Neuronal stem cell (in vitro differentiated cells): ENCODE measurements at regions not wholly inside any gene's neighbourhood (a gene's known extent, or its start where the extent isn't known, plus 50 kb on each side); places are given as distances from the start of the nearest gene placed in this dataset.

Experiments
- DNase-seq: peaks from one replicate; pipeline ENCODE4 v3.0.0-alpha.2; 2013; ENCODE audit warnings: low spot score
- H2AFZ ChIP-seq: one replicate; pipeline ENCODE4 v1.6.1; 2013; ENCODE audit warnings: mild to moderate bottlenecking, low read length, inconsistent platforms
- H2AK5ac ChIP-seq: 2 replicates; pipeline ENCODE4 v1.6.1; 2013; ENCODE audit warnings: low read depth, mild to moderate bottlenecking, inconsistent platforms, low read length, moderate library complexity, mixed read lengths
- H2BK120ac ChIP-seq: 2 replicates; pipeline ENCODE4 v1.6.1; 2013; ENCODE audit warnings: low read depth, mild to moderate bottlenecking, inconsistent platforms, low read length, moderate library complexity, mixed read lengths
- H2BK12ac ChIP-seq: one replicate; pipeline ENCODE4 v1.6.1; 2013; ENCODE audit warnings: low read length, inconsistent platforms
- H2BK15ac ChIP-seq: 2 replicates; pipeline ENCODE4 v1.6.1; 2013; ENCODE audit warnings: mild to moderate bottlenecking, low read length, inconsistent platforms, mixed read lengths
- H2BK5ac ChIP-seq: one replicate; pipeline ENCODE4 v1.6.1; 2013; ENCODE audit warnings: inconsistent platforms, mild to moderate bottlenecking, low read length, moderate library complexity
- H3K14ac ChIP-seq: one replicate; pipeline ENCODE4 v1.6.1; 2013; ENCODE audit warnings: low read length, inconsistent platforms
- H3K18ac ChIP-seq: 2 replicates; pipeline ENCODE4 v1.6.1; 2013; ENCODE audit warnings: low read length, inconsistent platforms
- H3K23ac ChIP-seq: 2 replicates; pipeline ENCODE4 v1.6.1; 2013; ENCODE audit warnings: low read depth, mild to moderate bottlenecking, mixed read lengths, low read length, inconsistent platforms; ENCODE audit not compliant: poor library complexity
- H3K27ac ChIP-seq: replicated peaks from 3 replicates; pipeline ENCODE4 v1.5.1; 2013; ENCODE audit warnings: low read length, inconsistent platforms
- H3K27me3 ChIP-seq, 3 experiments: 2 replicates each; pipeline ENCODE4 v1.6.1; 2013; ENCODE audit warnings: low read length in 3 of 3, mild to moderate bottlenecking in 2 of 3, inconsistent platforms in 1 of 3, low read depth in 1 of 3, mixed read lengths in 1 of 3, moderate library complexity in 1 of 3; ENCODE audit not compliant: control insufficient read depth in 3 of 3, insufficient read depth in 3 of 3
- H3K36me3 ChIP-seq, 2 donors: replicated peaks in 1 of 2; 2 replicates each; pipeline ENCODE4 v1.6.1; 2013; ENCODE audit warnings: low read length in 2 of 2; ENCODE audit not compliant: control insufficient read depth in 2 of 2, insufficient read depth in 2 of 2
- H3K4ac ChIP-seq: 2 replicates; pipeline ENCODE4 v1.6.1; 2013; ENCODE audit warnings: inconsistent platforms, mild to moderate bottlenecking, low read length, moderate library complexity
- H3K4me1 ChIP-seq, 2 donors: 1 replicate in 1 of 2; 2 replicates in 1 of 2; pipeline ENCODE4 v1.6.1; 2013; ENCODE audit warnings: low read length in 2 of 2, low read depth in 1 of 2; ENCODE audit not compliant: control insufficient read depth in 2 of 2, insufficient read depth in 1 of 2
- H3K4me2 ChIP-seq: one replicate; pipeline ENCODE4 v1.6.1; 2013; ENCODE audit warnings: mild to moderate bottlenecking, low read length, inconsistent platforms; ENCODE audit not compliant: insufficient read depth, poor library complexity, severe bottlenecking
- H3K4me3 ChIP-seq, 2 donors: 2 replicates each; pipeline ENCODE4 v1.5.1; 2013; ENCODE audit warnings: low read length in 2 of 2, mild to moderate bottlenecking in 2 of 2, inconsistent platforms in 1 of 2, moderate library complexity in 1 of 2
- H3K79me1 ChIP-seq: one replicate; pipeline ENCODE4 v1.6.1; 2013; ENCODE audit warnings: low read depth, mild to moderate bottlenecking, inconsistent platforms, low read length, moderate library complexity
- H3K9ac ChIP-seq: one replicate; pipeline ENCODE4 v1.6.1; 2013; ENCODE audit warnings: mild to moderate bottlenecking, low read depth, low read length, inconsistent platforms; ENCODE audit not compliant: poor library complexity
- H3K9me3 ChIP-seq, 2 donors: replicated peaks in 1 of 2; 2 replicates each; pipeline versions ENCODE3 to v1.6.1; 2013; ENCODE audit warnings: low read length in 2 of 2, mild to moderate bottlenecking in 2 of 2, inconsistent platforms in 1 of 2, low read depth in 1 of 2, mixed read lengths in 1 of 2, moderate library complexity in 1 of 2; ENCODE audit not compliant: control insufficient read depth in 2 of 2, insufficient read depth in 1 of 2
- H4K8ac ChIP-seq: one replicate; pipeline ENCODE4 v1.6.1; 2013; ENCODE audit warnings: low read depth, mild to moderate bottlenecking, inconsistent platforms, low read length, moderate library complexity
- H4K91ac ChIP-seq: one replicate; pipeline ENCODE4 v1.6.1; 2013; ENCODE audit warnings: low read length, low read depth, mild to moderate bottlenecking, inconsistent platforms; ENCODE audit not compliant: poor library complexity
- WGBS, 2 donors: extraction: QIAGEN DNeasy Blood & Tissue Kit; methylation state at CpG; one replicate each; pipeline ENCODE4 v1.1.7; 2013; ENCODE audit warnings: missing lambda C conversion rate in 2 of 2, mixed read lengths in 1 of 2; ENCODE audit not compliant: insufficient read length in 2 of 2, insufficient replicate concordance in 1 of 2; ENCODE audit errors: extremely low coverage in 2 of 2; 5-methylcytosine and 5-hydroxymethylcytosine counted together

DNA sequence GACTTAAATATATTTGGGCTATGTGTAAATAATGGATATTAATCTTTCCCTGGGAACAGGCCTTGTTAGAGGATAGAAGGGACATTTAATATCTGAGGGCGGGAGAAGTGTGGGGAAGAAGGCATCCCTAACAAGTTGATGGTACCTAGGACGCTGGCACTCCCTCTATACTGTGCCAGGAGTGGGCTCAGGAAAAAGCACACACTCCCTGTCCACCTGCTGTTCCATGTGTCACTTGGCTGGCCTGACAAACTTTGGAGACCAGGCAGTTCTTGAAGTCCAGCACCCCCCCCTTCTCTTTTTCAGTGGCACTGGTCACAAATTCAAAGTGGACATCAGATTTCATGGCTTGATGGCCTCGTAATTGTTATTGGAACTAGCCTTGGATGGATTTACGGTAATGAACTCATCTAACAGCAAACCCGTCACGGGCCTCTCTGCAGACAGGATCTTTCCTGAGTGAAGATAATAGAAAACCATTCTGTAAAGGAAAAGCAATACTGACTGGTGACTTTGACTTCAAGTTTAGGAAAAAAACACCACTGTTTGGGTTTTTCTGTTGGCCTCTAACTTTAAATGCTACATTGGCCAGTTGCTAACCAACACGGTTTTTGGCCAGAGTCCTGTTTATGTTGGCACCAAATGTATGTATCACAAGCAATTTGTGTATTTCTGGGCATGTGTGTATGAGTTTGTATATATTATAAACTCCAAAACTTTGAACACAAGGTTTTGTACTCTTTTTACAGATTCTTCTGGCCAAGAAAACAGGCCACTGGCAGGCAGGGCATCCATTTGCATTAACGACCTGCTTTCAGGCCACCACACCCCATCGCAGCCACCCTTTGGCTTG lies 552.6 kb downstream of the CCDC171 start:
- Histone ChIP-seq H4K91ac (no peak overlapping the region), H3K9ac (peak overlapping the region; percentile 65), H3K79me1 (no peaks in the 10 kb centered on the region), H2BK12ac (no peak overlapping the region), H3K36me3 (no peaks in the 10 kb centered on the region), H2AK5ac (peak overlapping the region; percentile 53), H2BK5ac (no peak overlapping the region), H2BK120ac (no peak overlapping the region), H3K23ac (no peak overlapping the region), H3K9me3 (peaks cover 0 to 2% of the 10 kb centered on the region in 2 donors), H3K4ac (no peak overlapping the region), H2BK15ac (no peak overlapping the region), H3K18ac (peak overlapping the region; percentile 65), H2AFZ (peak overlapping the region; percentile 69), H3K4me2 (no peak overlapping the region), H3K14ac (no peak overlapping the region), H4K8ac (no peak overlapping the region), H3K27me3 (no peaks in the 10 kb centered on the region), H3K4me3 (no peak overlapping the region), H3K4me1 (peaks cover 23 to 30% of the 10 kb centered on the region in 2 donors), H3K27ac (peak overlapping the region; percentile 45)
- WGBS, 2 donors = no CpG with 5 or more reads among the region's 9 CpGs
- no peak for DNase-seq

- Histone ChIP-seq H3K27ac (peak overlapping the region; percentile 45), H3K36me3 (no peaks in the 10 kb centered on the region), H3K9ac (peak overlapping the region; percentile 65), H3K4me2 (no peak overlapping the region), H3K14ac (no peak overlapping the region), H2BK120ac (no peak overlapping the region), H3K23ac (no peak overlapping the region), H2BK12ac (no peak overlapping the region), H3K18ac (peak overlapping the region; percentile 65), H2BK5ac (no peak overlapping the region), H2BK15ac (no peak overlapping the region), H2AFZ (peak overlapping the region; percentile 69), H2AK5ac (peak overlapping the region; percentile 53), H3K4me3 (no peak overlapping the region), H3K9me3 (peaks cover 0 to 2% of the 10 kb centered on the region in 2 donors), H3K4me1 (peaks cover 16 to 23% of the 10 kb centered on the region in 2 donors), H3K4ac (no peak overlapping the region), H3K79me1 (no peaks in the 10 kb centered on the region), H4K91ac (no peak overlapping the region), H4K8ac (no peak overlapping the region), H3K27me3 (no peaks in the 10 kb centered on the region)
- no CpG with 5 or more reads among the region's 9 CpGs for WGBS, 2 donors
- no peak for DNase-seq
These were observed 553.3 kb downstream of the CCDC171 start for GRCh38 chr9:16106021-16106571.

DNA sequence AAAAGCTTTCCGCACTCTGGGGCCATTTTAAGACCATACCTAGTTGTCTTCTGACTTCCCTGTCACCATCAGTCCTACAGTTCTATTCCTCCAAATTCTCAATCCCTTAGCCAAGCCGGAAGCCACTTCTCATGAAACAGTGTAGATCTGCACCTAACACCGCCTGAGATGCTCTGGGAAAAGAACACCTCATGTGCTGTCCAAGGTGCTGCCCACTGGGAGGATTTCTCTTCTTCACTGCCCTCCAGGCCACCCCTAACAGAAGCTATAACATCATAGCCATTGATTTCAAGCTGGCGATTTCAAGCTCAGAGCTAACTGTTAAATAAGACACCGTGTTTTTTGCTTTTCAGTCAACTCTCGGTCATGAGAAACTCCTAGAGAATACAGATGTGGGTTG lies 559.3 kb downstream of the CCDC171 start:
- no peak overlapping the region for H4K91ac ChIP-seq
- H3K9ac ChIP-seq = no peak overlapping the region
- no peak overlapping the region for H2BK5ac ChIP-seq
- no peaks in the 10 kb centered on the region for H3K79me1 ChIP-seq
- no peak overlapping the region for H2BK12ac ChIP-seq
- no peak overlapping the region for H3K27ac ChIP-seq
- H3K9me3 ChIP-seq = no peaks in the 10 kb centered on the region
- H3K18ac ChIP-seq = no peak overlapping the region
- no peak overlapping the region for H3K4me2 ChIP-seq
- H3K14ac ChIP-seq = no peak overlapping the region
- DNase-seq = no peak
- no peak overlapping the region for H3K4me3 ChIP-seq
- no peak overlapping the region for H4K8ac ChIP-seq
- H3K4me1 ChIP-seq = no peaks in the 10 kb centered on the region
- whole genome bisulfite sequencing, 2 donors = no CpG with 5 or more reads among the region's 6 CpGs
- H3K4ac ChIP-seq = no peak overlapping the region
- H3K36me3 ChIP-seq = no peaks in the 10 kb centered on the region
- H2AFZ ChIP-seq = no peak overlapping the region
- no peak overlapping the region for H2AK5ac ChIP-seq
- no peaks in the 10 kb centered on the region for H3K27me3 ChIP-seq
- H2BK120ac ChIP-seq = no peak overlapping the region
- H2BK15ac ChIP-seq = no peak overlapping the region
- H3K23ac ChIP-seq = no peak overlapping the region

DNA sequence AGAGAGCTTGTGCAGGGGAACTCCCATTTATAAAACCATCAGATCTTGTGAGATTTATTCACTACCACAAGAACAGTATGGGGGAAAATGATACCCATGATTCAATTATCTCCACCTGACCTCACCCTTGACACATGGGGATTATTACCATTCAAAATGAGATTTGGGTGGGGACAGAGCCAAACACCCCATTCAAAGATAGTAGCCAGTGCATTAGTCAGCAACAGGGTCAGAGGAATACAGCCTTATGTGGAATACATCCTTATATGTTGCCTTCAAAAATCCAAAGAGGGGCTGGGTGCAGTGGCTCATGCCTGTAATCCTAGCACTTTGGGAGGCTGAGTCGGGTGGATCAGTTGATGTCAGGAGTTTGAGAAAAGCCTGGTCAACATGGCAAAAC lies 563.2 kb downstream of the CCDC171 start:
- Histone ChIP-seq H3K18ac (no peak overlapping the region), H3K27me3 (no peaks in the 10 kb centered on the region), H4K8ac (no peak overlapping the region), H2AFZ (no peak overlapping the region), H3K9ac (no peak overlapping the region), H3K14ac (no peak overlapping the region), H2BK5ac (no peak overlapping the region), H3K9me3 (no peaks in the 10 kb centered on the region), H3K4me3 (no peak overlapping the region), H3K4me2 (no peak overlapping the region), H2AK5ac (no peak overlapping the region), H3K4me1 (peaks cover 2 to 3% of the 10 kb centered on the region in 2 donors), H3K79me1 (no peaks in the 10 kb centered on the region), H3K27ac (no peak overlapping the region), H2BK15ac (no peak overlapping the region), H3K4ac (no peak overlapping the region), H4K91ac (no peak overlapping the region), H2BK120ac (no peak overlapping the region), H3K36me3 (no peaks in the 10 kb centered on the region), H3K23ac (no peak overlapping the region), H2BK12ac (no peak overlapping the region)
- no CpG with 5 or more reads among the region's 1 CpG for WGBS, 2 donors
- no peak for DNase-seq
